Activated T-cell treated with anti-CD3 and anti-CD28 coated beads, Interleukin-2, amount 50 U/mL, for 48 hours (primary cell): ENCODE measurements at regions not wholly inside any gene's neighbourhood (a gene's known extent, or its start where the extent isn't known, plus 50 kb on each side); places are given as distances from the start of the nearest gene placed in this dataset.

Source experiments
- DNase-seq, 2 experiments: peaks; one replicate each; pipeline ENCODE4 v3.0.0-alpha.2; 2020

GRCh38 chr22:44589831-44590230, 91.8 kb upstream of the RTL6 start:
- no peak for DNase-seq

DNA sequence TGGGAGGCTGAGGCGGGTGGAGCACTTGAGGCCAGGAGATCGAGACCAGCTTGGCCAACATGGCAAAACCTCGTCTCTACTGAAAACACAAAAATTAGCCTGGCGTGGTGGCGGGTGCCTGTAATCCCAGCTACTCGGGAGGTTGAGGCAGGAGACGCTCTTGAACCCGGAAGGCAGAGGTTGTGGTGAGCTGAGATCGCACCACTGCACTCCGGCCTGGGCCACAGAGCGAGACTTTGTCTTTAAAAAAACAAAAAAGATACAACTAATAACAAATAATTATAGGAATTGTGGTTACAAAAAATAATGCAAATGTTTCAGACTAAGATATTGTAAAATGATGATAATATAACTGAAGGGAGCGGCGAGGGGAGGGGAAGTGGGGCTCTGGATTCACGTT, 90.3 kb upstream of the RTL6 start:
- DNase-seq, result no peak

DNA sequence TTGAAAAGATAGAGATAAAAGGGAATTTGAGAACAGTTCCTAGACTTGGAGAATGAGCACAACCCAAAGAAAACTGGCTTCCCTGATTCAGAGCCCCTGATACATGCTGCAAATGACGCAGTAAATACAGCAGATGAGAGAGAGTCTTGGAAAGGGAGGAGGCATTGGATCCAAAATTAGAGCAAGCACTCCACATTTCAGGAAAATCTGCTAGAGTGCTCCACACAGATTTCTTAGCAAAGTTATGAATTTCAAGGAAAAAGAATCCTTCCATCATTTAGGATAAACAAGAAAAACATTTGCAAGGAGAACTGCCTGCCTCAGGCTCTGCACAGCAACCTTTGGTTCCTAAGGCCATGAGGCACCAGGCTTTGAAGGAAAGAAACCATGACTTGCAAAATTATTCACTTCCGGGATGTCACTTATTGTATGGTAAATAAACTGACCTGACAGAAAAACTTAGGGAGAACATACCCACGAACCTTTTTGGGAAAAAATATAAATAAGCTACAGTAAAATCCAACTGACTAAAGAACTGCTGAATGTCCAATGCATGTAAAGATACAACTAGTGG, 89.8 kb upstream of the RTL6 start:
- DNase-seq, result no peak

- DNase-seq, result no peak
Observed at GRCh38 chr22:44586999-44587736, 89.1 kb upstream of the RTL6 start.

DNA sequence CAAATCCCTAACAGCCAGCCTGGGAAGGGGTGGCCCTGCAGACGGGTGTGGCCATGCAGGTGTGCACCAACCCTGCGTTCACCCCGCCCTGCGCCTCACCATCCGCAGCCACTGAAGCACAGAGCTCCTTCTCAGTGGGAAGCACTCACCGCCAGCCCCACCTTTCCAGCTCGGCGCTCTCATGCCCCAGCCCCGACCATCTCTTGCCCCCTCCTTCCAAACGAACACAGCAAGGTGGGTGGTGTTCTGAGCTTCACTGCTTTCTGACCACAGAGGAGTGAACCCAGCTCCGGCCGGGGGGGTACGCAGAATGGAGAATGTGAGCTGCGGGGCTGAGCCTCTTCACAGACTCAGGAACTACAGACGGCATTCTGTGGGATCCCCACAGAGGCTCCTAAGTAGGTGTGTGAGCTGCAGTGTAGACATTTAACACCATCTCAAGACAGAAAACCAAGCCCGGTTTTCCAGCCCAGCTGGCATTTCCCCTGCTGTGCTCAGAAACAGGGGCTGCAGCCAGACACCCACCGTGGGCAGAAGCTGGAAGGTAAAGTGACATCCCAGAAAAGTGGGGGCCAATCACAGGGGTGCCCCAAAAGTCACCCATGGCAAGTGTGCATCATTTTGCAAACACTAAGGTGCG, 88.4 kb upstream of the RTL6 start:
- no peak for DNase-seq

- no peak for DNase-seq
Observed at GRCh38 chr22:44585559-44586350, 87.7 kb upstream of the RTL6 start.

DNA sequence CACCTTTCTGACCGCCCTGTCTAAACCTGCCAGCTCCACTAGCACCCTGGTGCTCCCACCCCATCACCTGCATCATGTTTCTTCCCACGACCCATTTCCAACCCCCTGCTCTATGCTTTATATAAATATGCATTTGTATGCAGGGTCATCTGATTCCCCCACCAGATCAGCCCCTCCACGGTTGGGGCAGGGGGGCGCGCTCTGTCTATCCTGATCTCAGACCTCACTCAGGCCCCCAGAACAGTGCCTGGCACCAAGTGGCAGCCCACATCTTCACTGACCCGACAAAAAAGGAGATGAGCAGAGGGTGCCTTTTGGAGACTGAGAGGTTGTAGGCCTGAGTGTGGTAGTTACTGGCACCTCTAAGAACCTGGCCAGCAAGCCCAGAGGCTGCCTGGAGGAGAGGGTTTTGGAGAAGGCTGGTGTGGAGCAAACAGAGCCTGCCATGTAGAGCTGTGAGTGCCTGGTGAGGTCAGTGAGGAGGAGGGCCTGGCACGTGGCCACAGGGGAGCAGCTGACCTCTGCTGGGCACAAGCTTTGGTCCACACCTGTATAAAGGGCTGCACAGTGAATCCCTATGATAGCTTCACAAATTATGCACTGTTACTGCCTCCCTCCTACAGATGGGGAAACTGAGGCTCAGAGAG, 86.3 kb upstream of the RTL6 start:
- DNase-seq, result no peak

DNA sequence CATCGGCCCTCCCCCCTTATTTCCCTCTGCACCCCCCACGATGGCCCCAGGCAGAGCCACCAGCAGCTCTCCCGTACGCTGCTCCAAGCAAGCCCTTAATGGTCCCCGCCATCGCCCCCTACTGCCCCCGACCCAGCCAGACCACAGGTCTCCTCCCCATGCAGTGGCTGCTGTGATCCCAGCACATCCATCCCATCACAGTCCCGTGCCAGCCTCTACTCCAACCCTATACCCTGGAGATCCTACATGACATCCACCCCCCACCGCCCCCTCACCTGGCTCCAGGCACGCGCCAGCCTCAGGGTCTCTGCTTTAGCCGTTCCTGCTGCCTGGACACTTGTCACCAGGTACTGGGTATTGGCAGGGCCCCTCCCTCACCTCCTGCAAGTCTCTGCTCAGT, 85.8 kb upstream of the RTL6 start:
- no peak for DNase-seq

- DNase-seq, result no peak
Observed at GRCh38 chr22:44583061-44583760, 85.2 kb upstream of the RTL6 start.

DNA sequence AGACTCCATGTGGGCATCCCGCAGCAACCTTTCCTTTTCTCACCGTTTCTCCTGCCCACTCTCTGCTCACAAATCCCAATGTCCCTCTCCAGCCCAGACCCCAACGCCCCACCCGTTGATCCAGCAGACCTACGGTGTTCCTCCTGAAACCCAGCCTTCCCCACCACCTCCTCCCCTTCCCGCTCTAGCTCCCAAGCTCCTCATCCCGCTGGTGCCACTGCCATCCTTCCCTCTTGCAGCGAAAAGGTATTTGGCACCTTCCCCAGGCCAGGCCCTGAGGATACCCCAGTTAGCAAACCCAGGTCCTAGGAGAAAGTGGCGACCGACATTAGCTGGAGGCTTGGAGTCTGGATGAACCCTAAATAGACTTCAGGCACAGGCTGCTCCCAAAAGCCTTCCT, 84.0 kb upstream of the RTL6 start:
- no peak for DNase-seq

- no peak for DNase-seq
Observed at GRCh38 chr22:44581096-44581435, 83.0 kb upstream of the RTL6 start.

DNA sequence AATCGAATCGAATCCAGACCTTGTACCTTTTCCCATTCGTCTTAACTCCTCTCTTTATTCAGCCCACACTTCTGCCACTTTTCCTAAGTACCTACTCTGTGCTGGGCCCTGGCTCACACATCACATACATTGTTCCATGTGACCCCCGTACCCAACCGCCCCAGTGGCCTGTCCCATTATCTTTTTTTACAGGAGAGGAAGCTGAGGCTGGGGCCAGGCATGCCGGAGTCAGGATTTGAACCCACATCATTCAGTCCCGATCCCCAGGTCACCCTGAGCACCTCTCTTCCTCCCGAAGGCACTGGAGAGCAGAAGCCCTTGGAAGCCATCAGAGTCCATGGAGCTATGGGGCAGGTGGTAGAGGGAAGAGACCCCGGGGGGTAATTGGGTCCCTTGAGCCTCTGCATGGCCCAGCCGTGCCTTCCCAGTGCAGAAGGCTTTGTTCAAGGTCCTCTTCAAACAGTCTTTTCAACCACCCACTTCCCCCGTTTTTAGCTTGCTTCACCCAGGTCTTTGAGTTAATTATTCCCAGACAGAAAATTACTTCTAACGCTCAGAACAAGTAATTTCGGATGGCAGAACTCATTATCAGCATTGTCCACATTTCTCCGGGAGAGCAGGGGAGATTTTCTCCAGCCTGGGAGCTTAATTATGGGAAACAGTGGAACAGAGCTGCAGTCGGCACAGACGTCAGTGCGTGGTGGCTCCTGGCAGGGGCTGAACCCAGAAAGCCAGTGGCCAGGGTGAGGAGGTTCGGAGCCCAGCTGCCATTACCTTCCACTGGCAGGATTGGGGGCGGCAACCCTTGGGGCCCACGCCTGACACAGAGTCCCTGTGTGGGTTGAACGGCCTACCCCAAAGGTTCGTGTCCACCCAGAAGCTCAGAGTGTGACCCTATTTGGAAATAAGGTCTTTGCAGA, 82.4 kb upstream of the RTL6 start:
- DNase-seq, result no peak

DNA sequence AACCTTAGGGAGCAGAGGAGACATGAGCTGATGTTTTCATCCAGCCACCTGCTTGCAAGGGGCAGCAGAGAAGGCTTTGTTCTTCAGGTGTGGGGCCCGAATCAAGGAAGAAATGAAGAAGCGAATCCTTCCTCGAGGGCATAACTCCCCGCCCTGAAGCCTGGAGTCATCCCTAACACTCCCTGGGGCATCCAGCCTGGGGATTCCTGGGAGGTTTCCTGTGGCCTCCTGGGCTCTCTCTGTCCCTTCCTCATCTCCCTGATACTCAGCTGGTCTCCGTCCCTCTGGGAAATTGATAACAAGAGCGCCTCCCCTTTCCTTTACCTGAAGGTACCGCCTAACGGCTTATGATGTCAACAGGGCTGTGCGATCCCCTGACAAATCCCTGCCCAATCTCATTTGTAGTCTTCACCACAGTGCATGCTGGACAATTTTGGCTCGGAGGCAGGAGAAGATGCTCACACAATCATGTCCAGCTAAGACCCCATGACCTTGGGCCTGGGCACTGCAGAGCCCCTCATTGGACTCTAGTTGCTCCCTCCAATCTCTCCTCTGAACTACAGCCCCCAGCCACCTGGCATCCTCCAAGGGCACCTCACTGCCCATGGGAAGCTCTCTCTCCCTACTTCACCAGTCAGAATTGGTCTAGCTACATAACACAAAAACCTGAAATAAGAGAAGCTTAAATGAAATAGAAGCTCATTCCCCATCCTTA, 80.6 kb upstream of the RTL6 start:
- no peak for DNase-seq

DNA sequence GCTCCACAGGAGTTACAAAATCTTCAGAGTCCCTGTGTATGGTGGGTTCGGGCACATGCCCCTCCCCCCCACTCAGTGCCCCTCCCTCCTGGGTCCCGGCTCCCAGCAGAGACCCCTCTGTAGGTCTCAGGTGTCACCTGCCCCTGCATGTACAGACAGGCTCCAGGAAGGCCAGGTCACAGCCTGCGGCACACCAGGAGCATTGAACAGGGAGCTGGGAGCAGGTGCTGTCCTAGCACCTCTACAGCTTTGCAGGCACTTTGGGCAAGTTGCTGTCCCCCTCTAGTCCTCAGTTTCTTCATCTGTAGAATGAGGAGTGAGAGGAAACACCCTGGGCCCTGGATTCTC, 80.1 kb upstream of the RTL6 start:
- DNase-seq, result no peak

GRCh38 chr22:44577391-44578109, 79.5 kb upstream of the RTL6 start:
- DNase-seq, result no peak

- DNase-seq, result no peak
Observed at GRCh38 chr22:44576311-44577260, 78.6 kb upstream of the RTL6 start.

DNA sequence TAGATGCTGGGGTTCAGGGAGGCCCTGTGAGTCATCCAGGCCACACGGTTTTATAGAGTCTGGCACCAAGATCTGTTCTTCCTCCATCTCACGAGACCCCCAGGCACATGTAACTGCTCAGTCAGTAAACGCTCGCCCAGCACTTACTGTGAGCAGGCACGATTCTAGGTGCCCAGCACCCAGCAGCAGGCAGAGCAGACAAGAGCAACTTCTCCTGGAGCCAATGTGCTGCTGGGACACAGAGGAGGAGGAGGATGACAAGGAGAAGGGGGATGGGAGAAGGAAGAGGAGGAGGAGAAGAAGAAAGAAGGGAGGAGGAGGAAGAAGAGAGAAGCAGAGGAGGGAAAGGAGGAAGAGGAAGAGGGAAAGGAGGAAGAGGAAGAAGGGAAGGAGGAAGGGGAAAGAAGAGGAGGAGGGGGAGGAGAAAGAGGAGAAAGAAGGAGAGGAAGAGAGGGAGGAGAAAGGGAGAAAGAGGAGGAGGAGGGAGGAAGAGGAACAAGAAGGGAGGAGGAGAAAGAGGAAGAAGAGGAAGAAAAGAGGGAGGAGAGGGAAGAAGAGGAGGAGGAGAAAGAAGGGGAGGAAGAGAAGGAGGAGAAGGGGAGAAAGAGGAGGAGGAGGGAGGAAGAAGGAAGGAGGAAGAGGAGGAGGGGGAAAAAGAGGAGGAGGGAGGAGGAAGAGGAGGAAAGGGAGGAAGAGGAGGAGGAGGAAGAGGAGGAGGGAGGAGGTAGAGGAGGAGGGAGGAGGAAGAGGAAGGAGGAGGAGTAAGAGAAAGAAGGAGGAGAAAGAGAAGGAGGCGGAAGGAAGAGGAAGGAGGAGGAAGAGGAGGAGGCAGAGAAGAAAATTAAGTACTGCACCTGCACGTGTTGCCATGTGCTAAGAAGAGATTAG, 77.6 kb upstream of the RTL6 start:
- DNase-seq, result no peak
